Calu3 (cell line): ENCODE measurements at regions not wholly inside any gene's neighbourhood (a gene's known extent, or its start where the extent isn't known, plus 50 kb on each side); places are given as distances from the start of the nearest gene placed in this dataset.

Source experiments
- BruUV-seq: library from RNA; stranded (reverse); fragments of 400-500 nt; replicated peaks from 2 replicates; lab custom pipeline; 2021; lab: Mats Ljungman, UMichigan
- CTCF ChIA-PET: fragments of 300-600 bp; sonication (Branson Sonifier 250); formaldehyde crosslinking; loops from one replicate; lab custom pipeline; 2022; ENCODE audit warnings: antibody characterized with exemption; lab: Charles Lee
- DNase-seq: peaks from one replicate; pipeline ENCODE4 v3.0.0; 2022
- H3K27ac Mint-ChIP-seq: one replicate; pipeline ENCODE4 v1.8.0; 2022; ENCODE audit warnings: mixed read lengths; ENCODE audit not compliant: unreplicated experiment
- H3K27me3 Mint-ChIP-seq: one replicate; pipeline ENCODE4 v1.8.0; 2022; ENCODE audit warnings: mixed read lengths; ENCODE audit not compliant: unreplicated experiment
- H3K36me3 Mint-ChIP-seq: one replicate; pipeline ENCODE4 v1.8.0; 2022; ENCODE audit warnings: mild to moderate bottlenecking, moderate library complexity, mixed read lengths; ENCODE audit not compliant: insufficient read depth, unreplicated experiment
- H3K4me1 Mint-ChIP-seq: one replicate; pipeline ENCODE4 v1.8.0; 2022; ENCODE audit warnings: mild to moderate bottlenecking, low read depth, mixed read lengths; ENCODE audit not compliant: unreplicated experiment
- H3K4me3 Mint-ChIP-seq: one replicate; pipeline ENCODE4 v1.8.0; 2022; ENCODE audit warnings: mild to moderate bottlenecking, low read depth, moderate library complexity, mixed read lengths; ENCODE audit not compliant: unreplicated experiment
- H3K9me3 Mint-ChIP-seq: one replicate; pipeline ENCODE4 v1.8.0; 2022; ENCODE audit warnings: low read depth, mixed read lengths; ENCODE audit not compliant: unreplicated experiment
- intact Hi-C: fragments of 100-400 bp; cut with micrococcal nuclease; formaldehyde crosslinking; loops from one replicate; pipeline ENCODE4 v1.10.0; 2022; ENCODE audit not compliant: unreplicated experiment
- TF ChIP-seq, protein P1 (sequence below): fragments of 200-600 bp; IDR thresholded peaks from one replicate; pipeline ENCODE4 v1.8.0; 2022; ENCODE audit warnings: antibody characterized with exemption; ENCODE audit not compliant: unreplicated experiment

DNA sequence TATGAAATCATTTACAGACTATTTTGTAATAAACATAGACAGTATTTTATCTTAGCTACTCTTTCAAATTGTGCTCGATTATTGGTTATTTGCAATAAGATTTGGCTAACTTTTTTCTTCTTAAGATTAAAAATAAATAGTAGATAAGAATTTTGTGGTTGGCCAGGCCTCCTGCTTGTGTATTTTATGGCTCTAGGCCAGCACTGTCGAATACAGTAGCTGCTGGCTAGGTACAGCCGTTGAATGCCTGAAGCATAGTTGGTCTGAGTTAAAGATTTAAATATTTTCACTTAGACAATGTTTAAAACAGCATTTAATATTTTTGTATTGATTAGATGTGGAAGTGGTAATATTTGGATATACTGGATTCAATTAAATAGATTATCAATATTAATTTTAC is 481.0 kb downstream of the SPRY1 start:
- TF ChIP-seq, protein P1, sequence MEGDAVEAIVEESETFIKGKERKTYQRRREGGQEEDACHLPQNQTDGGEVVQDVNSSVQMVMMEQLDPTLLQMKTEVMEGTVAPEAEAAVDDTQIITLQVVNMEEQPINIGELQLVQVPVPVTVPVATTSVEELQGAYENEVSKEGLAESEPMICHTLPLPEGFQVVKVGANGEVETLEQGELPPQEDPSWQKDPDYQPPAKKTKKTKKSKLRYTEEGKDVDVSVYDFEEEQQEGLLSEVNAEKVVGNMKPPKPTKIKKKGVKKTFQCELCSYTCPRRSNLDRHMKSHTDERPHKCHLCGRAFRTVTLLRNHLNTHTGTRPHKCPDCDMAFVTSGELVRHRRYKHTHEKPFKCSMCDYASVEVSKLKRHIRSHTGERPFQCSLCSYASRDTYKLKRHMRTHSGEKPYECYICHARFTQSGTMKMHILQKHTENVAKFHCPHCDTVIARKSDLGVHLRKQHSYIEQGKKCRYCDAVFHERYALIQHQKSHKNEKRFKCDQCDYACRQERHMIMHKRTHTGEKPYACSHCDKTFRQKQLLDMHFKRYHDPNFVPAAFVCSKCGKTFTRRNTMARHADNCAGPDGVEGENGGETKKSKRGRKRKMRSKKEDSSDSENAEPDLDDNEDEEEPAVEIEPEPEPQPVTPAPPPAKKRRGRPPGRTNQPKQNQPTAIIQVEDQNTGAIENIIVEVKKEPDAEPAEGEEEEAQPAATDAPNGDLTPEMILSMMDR = no peak
- Mint-ChIP-seq H3K27ac (no peak overlapping the region), H3K9me3 (no peaks in the 10 kb centered on the region), H3K4me1 (no peaks in the 10 kb centered on the region), H3K4me3 (no peak overlapping the region), H3K27me3 (no peaks in the 10 kb centered on the region), H3K36me3 (no peaks in the 10 kb centered on the region)
- CTCF ChIA-PET = interaction anchor here (0.8 kb wide), 1 partner anchor 38 kb away, joined by 6 read pairs; no protein-coding TSS in a partner anchor
- intact Hi-C loops = loop anchor here (10.0 kb wide), 1 partner anchor 447 kb away; no protein-coding TSS in a partner anchor
- no peak for DNase-seq
- no TSS peak for BruUV-seq

DNA sequence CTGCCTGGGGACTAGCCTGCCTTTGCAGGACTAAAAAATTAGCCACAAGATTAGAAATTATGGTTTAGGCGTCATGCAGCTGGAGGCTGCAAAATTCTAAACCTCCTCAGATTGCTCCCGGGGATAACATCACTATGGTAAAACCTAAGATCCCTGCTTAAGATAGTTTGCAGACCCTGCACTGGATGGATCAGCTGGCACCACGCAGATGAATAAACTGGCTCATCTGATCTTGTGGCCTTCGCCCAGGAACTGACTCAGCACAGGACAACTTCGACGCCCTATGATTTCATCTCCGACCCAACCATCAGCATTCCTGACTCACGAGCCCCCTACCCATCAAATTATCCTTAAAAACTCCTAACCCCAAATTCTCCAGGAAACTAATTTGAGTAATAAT is 482.4 kb downstream of the SPRY1 start:
- TF ChIP-seq, protein P1 = no peak
- intact Hi-C loops = loop anchor here (10.0 kb wide), 1 partner anchor 446 kb away; no protein-coding TSS in a partner anchor
- Mint-ChIP-seq H3K9me3 (no peaks in the 10 kb centered on the region), H3K4me1 (no peaks in the 10 kb centered on the region), H3K4me3 (no peak overlapping the region), H3K27ac (no peak overlapping the region), H3K27me3 (no peaks in the 10 kb centered on the region), H3K36me3 (no peaks in the 10 kb centered on the region)
- BruUV-seq = no TSS peak
- CTCF ChIA-PET = no interaction called here
- no peak for DNase-seq

DNA sequence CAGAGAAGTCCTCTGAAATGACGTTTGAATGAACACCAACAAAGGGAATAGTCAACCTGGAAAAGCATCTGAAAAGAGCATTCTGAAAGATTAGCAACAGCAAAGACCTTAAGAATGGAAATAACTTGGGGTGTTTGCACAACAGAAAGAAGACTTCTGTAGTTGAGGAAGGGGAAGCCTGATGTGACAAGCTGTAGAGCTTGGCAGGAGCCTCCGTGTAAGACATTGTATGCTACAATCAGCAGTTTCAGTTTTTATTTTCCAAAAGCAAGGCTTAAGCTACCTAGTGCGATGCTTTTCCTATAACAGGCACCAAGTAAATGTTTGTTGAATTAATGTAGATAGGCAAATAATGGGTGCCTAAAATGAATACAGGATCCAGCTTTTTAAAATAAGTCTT is 484.0 kb downstream of the SPRY1 start:
- CTCF ChIA-PET = no interaction called here
- TF ChIP-seq, protein P1 = no peak
- Mint-ChIP-seq H3K27me3 (no peaks in the 10 kb centered on the region), H3K27ac (no peak overlapping the region), H3K9me3 (peaks cover 3% of the 10 kb centered on the region), H3K4me3 (no peak overlapping the region), H3K36me3 (no peaks in the 10 kb centered on the region), H3K4me1 (no peaks in the 10 kb centered on the region)
- intact Hi-C loops = no loop called here
- BruUV-seq = no TSS peak
- no peak for DNase-seq

DNA sequence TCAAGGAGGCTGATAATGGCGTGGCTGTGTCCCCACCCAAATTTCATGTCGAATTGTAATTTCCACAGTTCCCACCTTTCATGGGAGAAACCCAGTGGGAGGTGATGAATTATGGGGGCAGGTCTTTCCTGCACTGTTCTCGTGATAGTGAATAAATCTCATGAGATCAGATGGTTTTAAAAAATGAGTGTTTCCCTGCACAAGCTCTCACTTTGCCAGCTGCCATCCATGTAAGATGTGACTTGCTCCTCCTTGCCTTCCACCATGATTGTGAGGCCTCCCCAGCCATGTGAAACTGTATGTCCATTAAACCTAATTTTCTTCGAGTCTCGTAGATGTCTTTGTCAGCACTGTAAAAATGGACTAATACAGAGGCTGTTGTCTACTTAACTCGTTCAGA is 488.3 kb downstream of the SPRY1 start:
- CTCF ChIA-PET = no interaction called here
- Mint-ChIP-seq H3K27me3 (no peaks in the 10 kb centered on the region), H3K27ac (no peak overlapping the region), H3K9me3 (peaks cover 3% of the 10 kb centered on the region), H3K4me1 (no peaks in the 10 kb centered on the region), H3K4me3 (no peak overlapping the region), H3K36me3 (no peaks in the 10 kb centered on the region)
- no TSS peak for BruUV-seq
- DNase-seq = no peak
- intact Hi-C loops = no loop called here
- TF ChIP-seq, protein P1 = no peak
